GM23338 (cell line): ENCODE measurements at regions not wholly inside any gene's neighbourhood (a gene's known extent, or its start where the extent isn't known, plus 50 kb on each side); places are given as distances from the start of the nearest gene placed in this dataset.

Experiments used
- ATAC-seq: fragments of 200-7000 bp; cut with Tn5 transposase; 3 replicates; pipeline ENCODE4 v1.9.1; 2020
- DNase-seq: peaks from one replicate; pipeline ENCODE4 v3.0.0-alpha.2; 2015; ENCODE audit warnings: low spot score
- H2AFZ ChIP-seq: fragments of 200-600 bp; sonication (generic); 2 replicates; pipeline ENCODE4 v1.8.0; 2016; ENCODE audit warnings: antibody characterized with exemption, mild to moderate bottlenecking, moderate library complexity
- H3F3A ChIP-seq: fragments of 200-600 bp; sonication (generic); replicated peaks from 2 replicates; pipeline ENCODE4 v1.8.0; 2017; ENCODE audit warnings: antibody characterized with exemption, mixed run types, low read depth
- H3K27ac ChIP-seq: fragments of 200-600 bp; sonication (generic); 2 replicates; pipeline ENCODE4 v1.6.1; 2016; ENCODE audit warnings: low read depth
- H3K27me3 ChIP-seq: fragments of 200-600 bp; sonication (generic); 2 replicates; pipeline ENCODE4 v1.8.0; 2016; ENCODE audit warnings: mild to moderate bottlenecking, mixed run types, moderate library complexity; ENCODE audit not compliant: insufficient read depth
- H3K36me3 ChIP-seq: fragments of 200-600 bp; sonication (generic); 2 replicates; pipeline ENCODE4 v1.8.0; 2016; ENCODE audit warnings: mild to moderate bottlenecking; ENCODE audit not compliant: insufficient read depth
- H3K4me1 ChIP-seq: fragments of 200-600 bp; sonication (generic); 2 replicates; pipeline ENCODE4 v1.8.0; 2016; ENCODE audit warnings: mild to moderate bottlenecking, moderate library complexity; ENCODE audit not compliant: insufficient read depth
- H3K4me2 ChIP-seq: fragments of 200-600 bp; sonication (generic); 2 replicates; pipeline ENCODE4 v1.7.1; 2017; ENCODE audit warnings: mixed run types
- H3K4me3 ChIP-seq: fragments of 200-600 bp; sonication (generic); 2 replicates; pipeline ENCODE4 v1.6.1; 2016; ENCODE audit warnings: mixed run types
- H3K79me2 ChIP-seq: fragments of 200-600 bp; sonication (generic); replicated peaks from 2 replicates; pipeline ENCODE4 v1.8.0; 2017; ENCODE audit warnings: mild to moderate bottlenecking; ENCODE audit not compliant: insufficient read depth
- H3K9me2 ChIP-seq: fragments of 200-600 bp; sonication (generic); 2 replicates; pipeline ENCODE4 v1.8.0; 2017; ENCODE audit not compliant: insufficient read depth
- H4K20me1 ChIP-seq: fragments of 200-600 bp; sonication (generic); replicated peaks from 2 replicates; pipeline ENCODE4 v1.8.0; 2017; ENCODE audit warnings: mild to moderate bottlenecking; ENCODE audit not compliant: insufficient read depth
- H3K27ac Mint-ChIP-seq: 2 replicates; pipeline ENCODE4 v1.8.0; 2020; ENCODE audit warnings: inconsistent platforms, mild to moderate bottlenecking, moderate library complexity, mixed read lengths
- H3K27me3 Mint-ChIP-seq: 3 replicates; pipeline ENCODE4 v1.8.0; 2022; ENCODE audit warnings: low read depth, mild to moderate bottlenecking, moderate library complexity, mixed read lengths, inconsistent platforms; ENCODE audit not compliant: insufficient read depth, poor library complexity
- H3K36me3 Mint-ChIP-seq: 3 replicates; pipeline ENCODE4 v1.8.0; 2021; ENCODE audit warnings: low read depth, mild to moderate bottlenecking, inconsistent platforms, moderate library complexity, mixed read lengths
- H3K4me1 Mint-ChIP-seq: 3 replicates; pipeline ENCODE4 v1.8.0; 2020; ENCODE audit warnings: mild to moderate bottlenecking, inconsistent platforms, mixed read lengths
- H3K4me3 Mint-ChIP-seq: 3 replicates; pipeline ENCODE4 v1.8.0; 2021; ENCODE audit warnings: moderate library complexity, mild to moderate bottlenecking, inconsistent platforms, mixed read lengths
- H3K9me3 Mint-ChIP-seq: 3 replicates; pipeline ENCODE4 v1.8.0; 2020; ENCODE audit warnings: moderate library complexity, mild to moderate bottlenecking, inconsistent platforms, mixed read lengths
- CREB1 ChIP-seq: fragments of 250-450 bp; sonication (Bioruptor Pico); IDR thresholded peaks from 2 replicates; pipeline ENCODE4 v1.5.0; 2020; ENCODE audit warnings: low read depth, mild to moderate bottlenecking, moderate library complexity
- CTCF ChIP-seq, 2 experiments: fragments of 200-600 bp in 1 of 2; sonication (generic) in 1 of 2; conservative IDR thresholded peaks; 2 replicates each; pipeline versions ENCODE4 v1.5.1 to v1.6.1; 2016 to 2017; ENCODE audit warnings: antibody characterized with exemption in 2 of 2, low read depth in 2 of 2, mild to moderate bottlenecking in 2 of 2, moderate library complexity in 1 of 2
- ETS1 ChIP-seq: IDR thresholded peaks from 2 replicates; pipeline ENCODE4 v1.6.1; 2016; ENCODE audit warnings: antibody characterized with exemption
- EZH2 ChIP-seq: fragments of 200-600 bp; sonication (generic); IDR thresholded peaks from one replicate; pipeline ENCODE4 v1.8.0; 2017; ENCODE audit warnings: antibody characterized with exemption, mild to moderate bottlenecking, low read depth; ENCODE audit not compliant: unreplicated experiment
- POLR2AphosphoS5 ChIP-seq: IDR thresholded peaks from 2 replicates; pipeline ENCODE4 v1.6.1; 2016; ENCODE audit warnings: antibody characterized with exemption, low read depth
- REST ChIP-seq: IDR thresholded peaks from one replicate; pipeline ENCODE4 v1.6.1; 2018; ENCODE audit warnings: antibody characterized with exemption; ENCODE audit not compliant: unreplicated experiment

- Mint-ChIP-seq H3K27ac (no peak overlapping the region), H3K27me3 (no peaks in the 10 kb centered on the region), H3K4me1 (peaks cover 10% of the 10 kb centered on the region), H3K4me3 (no peak overlapping the region), H3K36me3 (no peaks in the 10 kb centered on the region), H3K9me3 (no peaks in the 10 kb centered on the region)
- peak; percentile 17 for DNase-seq
- Histone ChIP-seq H3K4me1 (peaks cover 13% of the 10 kb centered on the region), H3K27me3 (no peaks in the 10 kb centered on the region), H3F3A (no peaks in the 10 kb centered on the region), H3K36me3 (no peaks in the 10 kb centered on the region), H3K9me2 (no peaks in the 10 kb centered on the region), H2AFZ (no peak overlapping the region), H3K27ac (no peak overlapping the region), H3K79me2 (no peaks in the 10 kb centered on the region), H4K20me1 (no peaks in the 10 kb centered on the region), H3K4me2 (no peak overlapping the region), H3K4me3 (no peak overlapping the region)
- ATAC-seq: no peak
- TF ChIP-seq REST: no peak
- peak; percentile 39 to 41 for TF ChIP-seq CTCF (conservative IDR thresholded peaks at IDR 0.05; ENCODE audit: low read depth in 2 of 2)
Observed at GRCh38 chr2:144071461-144071860, 448.5 kb downstream of the ZEB2 start.

GRCh38 chr2:144067506-144067905 lies 452.4 kb downstream of the ZEB2 start:
- H3K27ac Mint-ChIP-seq: no peak overlapping the region
- H2AFZ ChIP-seq: no peak overlapping the region

GRCh38 chr2:144063602-144064001 lies 456.3 kb downstream of the ZEB2 start:
- Mint-ChIP-seq H3K27me3 (no peaks in the 10 kb centered on the region), H3K27ac (no peak overlapping the region), H3K4me3 (no peak overlapping the region), H3K36me3 (no peaks in the 10 kb centered on the region), H3K9me3 (no peaks in the 10 kb centered on the region), H3K4me1 (peaks cover 5% of the 10 kb centered on the region; the same call in 2 of the 3 replicates)
- H2AFZ ChIP-seq: no peak overlapping the region
- no peaks in the 10 kb centered on the region for H4K20me1 ChIP-seq
- no peaks in the 10 kb centered on the region for H3K79me2 ChIP-seq
- no peaks in the 10 kb centered on the region for H3K27me3 ChIP-seq
- H3K36me3 ChIP-seq: no peaks in the 10 kb centered on the region
- no peaks in the 10 kb centered on the region for H3F3A ChIP-seq
- ATAC-seq: no peak
- no peaks in the 10 kb centered on the region for H3K9me2 ChIP-seq
- no peak overlapping the region for H3K4me3 ChIP-seq
- no peak overlapping the region for H3K4me2 ChIP-seq
- H3K27ac ChIP-seq: no peak overlapping the region
- H3K4me1 ChIP-seq: peaks cover 7% of the 10 kb centered on the region
- DNase-seq: no peak
- TF ChIP-seq ETS1 (no peak), POLR2AphosphoS5 (no peak)

More at GRCh38 chr2:144067506-144067905, 452.4 kb downstream of the ZEB2 start:
- no peak for TF ChIP-seq EZH2
- no peak for TF ChIP-seq CREB1 (CRISPR knock-in tag)
- Histone ChIP-seq H4K20me1 (no peaks in the 10 kb centered on the region), H3K9me2 (no peaks in the 10 kb centered on the region), H3K36me3 (no peaks in the 10 kb centered on the region), H3K4me3 (no peak overlapping the region), H3K4me2 (no peak overlapping the region), H3K27me3 (no peaks in the 10 kb centered on the region), H3K79me2 (no peaks in the 10 kb centered on the region), H3K4me1 (peaks cover 13% of the 10 kb centered on the region), H3F3A (no peaks in the 10 kb centered on the region), H3K27ac (no peak overlapping the region)
- ATAC-seq (no peak), DNase-seq (no peak)
- no peaks in the 10 kb centered on the region for H3K36me3 Mint-ChIP-seq
- H3K4me1 Mint-ChIP-seq: peaks cover 10% of the 10 kb centered on the region
- no peaks in the 10 kb centered on the region for H3K9me3 Mint-ChIP-seq
- no peak overlapping the region for H3K4me3 Mint-ChIP-seq
- no peaks in the 10 kb centered on the region for H3K27me3 Mint-ChIP-seq
